Neutrophil (primary cell): ENCODE measurements at regions not wholly inside any gene's neighbourhood (a gene's known extent, or its start where the extent isn't known, plus 50 kb on each side); places are given as distances from the start of the nearest gene placed in this dataset.

Experiments
- H3K27ac ChIP-seq: fragments of 200-600 bp; sonication (generic); 2 replicates; pipeline ENCODE4 v1.5.1; 2016; ENCODE audit warnings: mild to moderate bottlenecking, moderate library complexity
- H3K27me3 ChIP-seq: fragments of 200-600 bp; sonication (generic); 2 replicates; pipeline ENCODE4 v1.6.0; 2016; ENCODE audit warnings: mild to moderate bottlenecking
- H3K36me3 ChIP-seq: fragments of 200-600 bp; sonication (generic); 2 replicates; pipeline ENCODE4 v1.5.1; 2017
- H3K4me1 ChIP-seq, 2 experiments: fragments of 200-600 bp in 1 of 2; sonication (generic) in 1 of 2; 1 replicate in 1 of 2; 2 replicates in 1 of 2; pipeline versions ENCODE4 v1.5.1 to v1.6.1; 2013 to 2016; ENCODE audit warnings: low read depth in 1 of 2, low read length in 1 of 2, mild to moderate bottlenecking in 1 of 2, moderate library complexity in 1 of 2; ENCODE audit not compliant: control insufficient read depth in 1 of 2, insufficient read depth in 1 of 2
- H3K4me3 ChIP-seq, 2 experiments: fragments of 200-600 bp in 1 of 2; sonication (generic) in 1 of 2; 1 replicate in 1 of 2; 2 replicates in 1 of 2; pipeline ENCODE4 v1.5.1; 2013 to 2016; ENCODE audit warnings: low read depth in 1 of 2, low read length in 1 of 2, mild to moderate bottlenecking in 1 of 2, moderate library complexity in 1 of 2
- H3K9me3 ChIP-seq: fragments of 200-600 bp; sonication (generic); 2 replicates; pipeline ENCODE4 v1.5.1; 2016
- CTCF ChIP-seq: fragments of 200-600 bp; sonication (generic); IDR thresholded peaks from 2 replicates; pipeline ENCODE4 v1.5.1; 2016; ENCODE audit warnings: antibody characterized with exemption

GRCh38 chr5:35324201-35324600, 93.9 kb upstream of the PRLR start:
- no peaks in the 10 kb centered on the region for H3K27me3 ChIP-seq
- H3K36me3 ChIP-seq: no peaks in the 10 kb centered on the region
- peaks cover 0 to 5% of the 10 kb centered on the region in 2 experiments for H3K4me1 ChIP-seq
- H3K4me3 ChIP-seq: no peak overlapping the region
- H3K9me3 ChIP-seq: no peaks in the 10 kb centered on the region
- TF ChIP-seq CTCF: no peak
- H3K27ac ChIP-seq: no peak overlapping the region

GRCh38 chr5:35320029-35320428, 89.7 kb upstream of the PRLR start:
- H3K27ac ChIP-seq: no peak overlapping the region
- TF ChIP-seq CTCF: no peak
- H3K9me3 ChIP-seq: no peaks in the 10 kb centered on the region
- H3K27me3 ChIP-seq: no peaks in the 10 kb centered on the region
- H3K36me3 ChIP-seq: no peaks in the 10 kb centered on the region
- no peak overlapping the region for H3K4me3 ChIP-seq
- H3K4me1 ChIP-seq: peaks cover 0 to 8% of the 10 kb centered on the region in 2 experiments

- Histone ChIP-seq H3K36me3 (no peaks in the 10 kb centered on the region), H3K27me3 (no peaks in the 10 kb centered on the region), H3K4me3 (no peak overlapping the region), H3K9me3 (no peaks in the 10 kb centered on the region), H3K27ac (no peak overlapping the region), H3K4me1 (peaks cover 0 to 8% of the 10 kb centered on the region in 2 experiments)
- TF ChIP-seq CTCF: no peak
These were observed 89.2 kb upstream of the PRLR start for GRCh38 chr5:35319333-35320002.

- Histone ChIP-seq H3K27me3 (no peaks in the 10 kb centered on the region), H3K27ac (no peak overlapping the region), H3K4me1 (peaks cover 0 to 8% of the 10 kb centered on the region in 2 experiments), H3K9me3 (no peaks in the 10 kb centered on the region), H3K4me3 (no peak overlapping the region), H3K36me3 (no peaks in the 10 kb centered on the region)
- no peak for TF ChIP-seq CTCF
These were observed 87.3 kb upstream of the PRLR start for GRCh38 chr5:35317586-35317985.

- H3K27me3 ChIP-seq: no peaks in the 10 kb centered on the region
- H3K36me3 ChIP-seq: no peaks in the 10 kb centered on the region
- no peak for TF ChIP-seq CTCF
- no peak overlapping the region for H3K27ac ChIP-seq
- H3K4me1 ChIP-seq: peaks cover 0 to 8% of the 10 kb centered on the region in 2 experiments
- H3K4me3 ChIP-seq: no peak overlapping the region
- H3K9me3 ChIP-seq: no peaks in the 10 kb centered on the region
These were observed 86.5 kb upstream of the PRLR start for GRCh38 chr5:35316611-35317274.
